ENCODE measurements at regions not wholly inside any gene's neighbourhood (a gene's known extent, or its start where the extent isn't known, plus 50 kb on each side); places are given as distances from the start of the nearest gene placed in this dataset.

GRCh38 chr10:70976063-70976695, 87.8 kb upstream of the PCBD1 start:
- intact Hi-C loops (cut with DNase I): no loop called here

DNA sequence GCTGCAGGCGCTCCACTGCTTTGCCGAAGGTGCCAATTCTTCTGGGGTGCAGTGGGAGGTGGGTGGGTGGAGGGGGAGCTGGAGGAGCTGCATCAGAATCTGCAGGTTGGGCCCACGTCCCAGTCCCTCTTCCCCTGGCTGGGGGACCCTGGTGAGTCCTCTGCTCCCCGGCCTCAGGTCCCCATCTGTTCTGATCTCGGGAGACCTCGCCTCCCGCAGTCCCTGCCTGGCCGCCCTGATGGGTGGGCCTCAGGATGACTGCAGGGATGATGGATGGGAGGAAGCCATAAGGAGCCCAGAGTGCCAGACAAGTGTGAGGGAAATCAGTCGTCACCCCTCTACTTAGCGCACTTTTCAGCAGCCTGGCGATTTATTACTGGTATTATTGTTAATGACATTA, 89.3 kb upstream of the PCBD1 start:
- Histone ChIP-seq H3K4me3 (no peak overlapping the region), H3K9me3 (no peaks in the 10 kb centered on the region), H3K27me3 (peaks cover 0 to 5% (median 0%) of the 10 kb centered on the region in 4 donors), H3K4me1 (no peaks in the 10 kb centered on the region), H3K36me3 (no peaks in the 10 kb centered on the region), H3K27ac (replicated peaks in 1 of 4) (no peak overlapping the region)
- DNase-seq (ENCODE audit: extremely low spot score): no peak
- TF ChIP-seq EP300 (IDR thresholded peaks at IDR 0.05) (no peak), POLR2AphosphoS5 (IDR thresholded peaks at IDR 0.05) (no peak), POLR2A (IDR thresholded peaks at IDR 0.05; ENCODE audit: low read depth) (no peak)
- TF ChIP-seq, protein P1, sequence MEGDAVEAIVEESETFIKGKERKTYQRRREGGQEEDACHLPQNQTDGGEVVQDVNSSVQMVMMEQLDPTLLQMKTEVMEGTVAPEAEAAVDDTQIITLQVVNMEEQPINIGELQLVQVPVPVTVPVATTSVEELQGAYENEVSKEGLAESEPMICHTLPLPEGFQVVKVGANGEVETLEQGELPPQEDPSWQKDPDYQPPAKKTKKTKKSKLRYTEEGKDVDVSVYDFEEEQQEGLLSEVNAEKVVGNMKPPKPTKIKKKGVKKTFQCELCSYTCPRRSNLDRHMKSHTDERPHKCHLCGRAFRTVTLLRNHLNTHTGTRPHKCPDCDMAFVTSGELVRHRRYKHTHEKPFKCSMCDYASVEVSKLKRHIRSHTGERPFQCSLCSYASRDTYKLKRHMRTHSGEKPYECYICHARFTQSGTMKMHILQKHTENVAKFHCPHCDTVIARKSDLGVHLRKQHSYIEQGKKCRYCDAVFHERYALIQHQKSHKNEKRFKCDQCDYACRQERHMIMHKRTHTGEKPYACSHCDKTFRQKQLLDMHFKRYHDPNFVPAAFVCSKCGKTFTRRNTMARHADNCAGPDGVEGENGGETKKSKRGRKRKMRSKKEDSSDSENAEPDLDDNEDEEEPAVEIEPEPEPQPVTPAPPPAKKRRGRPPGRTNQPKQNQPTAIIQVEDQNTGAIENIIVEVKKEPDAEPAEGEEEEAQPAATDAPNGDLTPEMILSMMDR (IDR thresholded peaks at IDR 0.05): no peak
- intact Hi-C loops (cut with DNase I): no loop called here
- 82% methylated on average over 11 of the region's 11 CpGs for WGBS

More at GRCh38 chr10:70976063-70976695, 87.8 kb upstream of the PCBD1 start:
- DNase-seq (ENCODE audit: extremely low spot score): no peak
- WGBS: 90% methylated on average over 6 of the region's 6 CpGs
- Histone ChIP-seq H3K36me3 (no peaks in the 10 kb centered on the region), H3K4me1 (no peaks in the 10 kb centered on the region), H3K27ac (replicated peaks in 1 of 4) (no peak overlapping the region), H3K4me3 (no peak overlapping the region), H3K27me3 (peaks cover 0 to 3% (median 0%) of the 10 kb centered on the region in 4 donors), H3K9me3 (peaks cover 0 to 14% (median 6%) of the 10 kb centered on the region in 4 donors)
- TF ChIP-seq EP300 (IDR thresholded peaks at IDR 0.05) (no peak), POLR2AphosphoS5 (IDR thresholded peaks at IDR 0.05) (no peak), POLR2A (IDR thresholded peaks at IDR 0.05; ENCODE audit: low read depth) (no peak)
- TF ChIP-seq, protein P1 (IDR thresholded peaks at IDR 0.05): no peak

DNA sequence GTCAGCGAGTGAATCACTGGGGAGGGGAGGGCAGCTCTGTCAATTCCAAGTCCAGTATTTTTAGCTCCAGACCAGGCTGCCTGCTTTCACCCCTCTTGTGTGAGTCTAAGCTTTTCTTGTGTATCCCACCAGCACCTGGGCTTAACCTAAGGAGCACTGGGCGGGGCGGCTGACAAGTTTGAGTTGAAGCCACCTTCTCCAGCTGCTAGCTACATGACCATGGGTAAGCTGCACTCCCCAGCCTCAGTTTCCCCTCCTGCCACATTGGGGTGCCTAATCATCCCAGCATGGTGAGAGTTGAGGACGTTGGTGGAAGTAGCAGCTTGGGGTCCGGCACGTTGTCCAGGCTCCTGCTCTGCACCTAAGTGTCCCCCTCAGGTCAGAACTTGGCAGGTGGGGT, 89.8 kb upstream of the PCBD1 start:
- no peak for DNase-seq (ENCODE audit: extremely low spot score)
- no peaks in the 10 kb centered on the region for H3K36me3 ChIP-seq
- WGBS: 82% methylated on average over 6 of the region's 6 CpGs
- no peaks in the 10 kb centered on the region for H3K9me3 ChIP-seq
- peaks cover 0 to 5% (median 0%) of the 10 kb centered on the region in 4 donors for H3K27me3 ChIP-seq
- H3K4me3 ChIP-seq: no peak overlapping the region
- TF ChIP-seq POLR2A (IDR thresholded peaks at IDR 0.05; ENCODE audit: low read depth): no peak
- no peak for TF ChIP-seq EP300 (IDR thresholded peaks at IDR 0.05)
- TF ChIP-seq, protein P1 (IDR thresholded peaks at IDR 0.05): no peak
- TF ChIP-seq POLR2AphosphoS5 (IDR thresholded peaks at IDR 0.05): no peak
- H3K27ac ChIP-seq (replicated peaks in 1 of 4): no peak overlapping the region
- no peaks in the 10 kb centered on the region for H3K4me1 ChIP-seq
- intact Hi-C loops (cut with DNase I): no loop called here

DNA sequence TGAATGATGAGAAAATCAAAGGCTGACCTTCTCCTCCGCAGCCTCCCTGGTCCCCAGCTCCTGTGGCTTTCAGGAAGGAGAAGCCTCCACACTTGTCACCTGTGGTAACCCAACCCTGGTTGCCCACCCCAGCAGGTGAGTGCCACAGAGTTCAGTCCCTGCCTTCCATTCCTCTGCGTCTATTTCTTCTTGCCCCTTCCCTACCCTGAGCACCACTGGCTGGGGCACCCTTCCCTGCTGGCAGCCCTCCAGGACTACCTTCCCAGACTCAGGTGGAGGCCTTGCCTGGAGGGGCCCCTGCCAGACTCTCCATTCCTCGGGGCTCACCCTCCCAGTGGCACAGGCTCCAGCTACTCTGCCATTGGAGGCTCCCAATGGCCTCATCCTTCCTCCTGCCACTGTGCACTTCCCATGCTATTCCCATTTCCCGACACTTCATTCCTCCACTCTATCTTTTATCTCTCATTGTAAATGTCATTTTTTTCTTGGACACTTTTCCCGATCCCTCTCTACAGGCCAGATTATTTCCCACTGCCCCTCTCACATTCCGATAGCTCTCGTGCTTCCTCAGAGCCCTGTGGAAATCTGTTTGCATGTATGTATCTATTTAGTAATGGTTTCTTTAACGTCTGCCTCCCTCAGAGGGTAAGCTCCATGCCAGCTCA, 90.6 kb upstream of the PCBD1 start:
- 67% methylated on average over 8 of the region's 8 CpGs for WGBS
- TF ChIP-seq POLR2AphosphoS5 (IDR thresholded peaks at IDR 0.05) (no peak), POLR2A (IDR thresholded peaks at IDR 0.05; ENCODE audit: low read depth) (no peak), EP300 (IDR thresholded peaks at IDR 0.05) (no peak)
- TF ChIP-seq, protein P1 (IDR thresholded peaks at IDR 0.05): no peak
- intact Hi-C loops (cut with DNase I): no loop called here
- no peak for DNase-seq (ENCODE audit: extremely low spot score)
- Histone ChIP-seq H3K4me3 (no peak overlapping the region), H3K9me3 (no peaks in the 10 kb centered on the region), H3K4me1 (no peaks in the 10 kb centered on the region), H3K36me3 (no peaks in the 10 kb centered on the region), H3K27ac (replicated peaks in 1 of 4) (no peak overlapping the region), H3K27me3 (peaks cover 0 to 5% (median 0%) of the 10 kb centered on the region in 4 donors)
